K562 (cell line): ENCODE measurements at regions not wholly inside any gene's neighbourhood (a gene's known extent, or its start where the extent isn't known, plus 50 kb on each side); places are given as distances from the start of the nearest gene placed in this dataset.

Experiments used
- ATAC-seq: fragments of 200-7000 bp; cut with Tn5 transposase; 3 replicates; pipeline ENCODE4 v1.9.1; 2020; ENCODE audit warnings: moderate library complexity
- BruUV-seq: library from RNA; stranded (reverse); fragments of 400-500 nt; replicated peaks from 2 replicates; lab custom pipeline; 2021; lab: Mats Ljungman, UMichigan
- CTCF ChIA-PET: fragments of 300-600 bp; formaldehyde crosslinking; extraction: SDS; loops from one replicate; lab custom pipeline; 2021; ENCODE audit warnings: low intra/inter-chr PET ratio; lab: Yijun Ruan, JAX
- POLR2A ChIA-PET: fragments of 300-600, 350-650 bp; sonication (Branson Sonifier 250); formaldehyde crosslinking; extraction: SDS; loops from one replicate; lab custom pipeline; 2021; ENCODE audit warnings: antibody characterized with exemption, inconsistent platforms; lab: Yijun Ruan, JAX
- DNase-seq, 4 experiments: peaks; one replicate each; pipeline versions ENCODE4 v3.0.0 to v3.0.0-alpha.2; 2011 to 2018; ENCODE audit warnings: low spot score in 3 of 4, mixed read lengths in 3 of 4; ENCODE audit errors: extremely low read depth in 1 of 4
- FAIRE-seq: peaks from 2 replicates; lab custom pipeline; 2011; peaks lifted over from hg19 to GRCh38; lab: Jason Lieb, UNC
- H2AFZ ChIP-seq: 2 replicates; pipeline ENCODE4 v1.6.0; 2011; ENCODE audit warnings: low read depth, low read length, control low read depth, inconsistent platforms
- H3K27ac ChIP-seq: fragments of 200-600 bp; 3 replicates; pipeline ENCODE4 v1.8.0; 2011; ENCODE audit warnings: low read depth, mild to moderate bottlenecking, control low read depth, inconsistent platforms, low read length, moderate library complexity, mixed read lengths; ENCODE audit errors: extremely low read depth
- H3K27me3 ChIP-seq, 2 experiments: fragments of 300-600 bp in 1 of 2; 2 replicates in 1 of 2; 3 replicates in 1 of 2; pipeline versions ENCODE4 v1.6.0 to v1.8.0; 2011; ENCODE audit warnings: inconsistent platforms in 2 of 2, low read length in 2 of 2, mild to moderate bottlenecking in 1 of 2, mixed read lengths in 1 of 2, moderate library complexity in 1 of 2; ENCODE audit not compliant: control insufficient read depth in 2 of 2, insufficient read depth in 2 of 2
- H3K36me3 ChIP-seq: fragments of 300-600 bp; 3 replicates; pipeline ENCODE4 v1.8.0; 2011; ENCODE audit warnings: mild to moderate bottlenecking, low read length, inconsistent platforms; ENCODE audit not compliant: control insufficient read depth, insufficient read depth
- H3K4me1 ChIP-seq, 2 experiments: fragments of 200-600 bp in 1 of 2; replicated peaks in 1 of 2; 2 replicates in 1 of 2; 3 replicates in 1 of 2; pipeline versions ENCODE4 v1.5.1 to v1.8.0; 2011; ENCODE audit warnings: inconsistent platforms in 2 of 2, low read length in 2 of 2, mild to moderate bottlenecking in 1 of 2, mixed read lengths in 1 of 2, moderate library complexity in 1 of 2; ENCODE audit not compliant: control insufficient read depth in 2 of 2, insufficient read depth in 2 of 2
- H3K4me2 ChIP-seq: 2 replicates; pipeline ENCODE4 v1.6.1; 2011; ENCODE audit warnings: low read length, control low read depth, inconsistent platforms, mixed read lengths; ENCODE audit not compliant: insufficient read depth
- H3K4me3 ChIP-seq: fragments of 200-600 bp; sonication (generic), shearing (Covaris generic); 2 replicates; pipeline ENCODE4 v1.5.1; 2016; ENCODE audit warnings: control low read depth, inconsistent platforms
- H3K79me2 ChIP-seq: fragments of 200-600 bp; 3 replicates; pipeline ENCODE4 v1.8.0; 2011; ENCODE audit warnings: low read length, inconsistent platforms; ENCODE audit not compliant: control insufficient read depth, insufficient read depth
- H3K9ac ChIP-seq, 2 experiments: 2 replicates each; pipeline versions ENCODE4 v1.6.0 to v1.6.1; 2011; ENCODE audit warnings: low read depth in 2 of 2, low read length in 2 of 2, control low read depth in 1 of 2, inconsistent platforms in 1 of 2, mild to moderate bottlenecking in 1 of 2, mixed read lengths in 1 of 2; ENCODE audit not compliant: insufficient read depth in 1 of 2
- H3K9me1 ChIP-seq: one replicate; pipeline ENCODE4 v1.6.0; 2011; ENCODE audit warnings: inconsistent platforms, mild to moderate bottlenecking, low read length, moderate library complexity; ENCODE audit not compliant: control insufficient read depth, insufficient read depth
- H3K9me3 ChIP-seq: replicated peaks from 2 replicates; pipeline ENCODE4 v1.5.1; 2011; ENCODE audit warnings: low read depth, low read length, inconsistent platforms; ENCODE audit not compliant: control insufficient read depth, insufficient read depth
- H4K20me1 ChIP-seq: replicated peaks from 2 replicates; pipeline ENCODE4 v1.6.1; 2011; ENCODE audit warnings: low read length, inconsistent platforms, mixed read lengths; ENCODE audit not compliant: control insufficient read depth, insufficient read depth
- ARHGAP35 ChIP-seq: fragments of 450-650 bp; IDR thresholded peaks from 2 replicates; pipeline ENCODE4 v1.6.1; 2018; ENCODE audit not compliant: partially characterized antibody
- EP400 ChIP-seq: fragments of 450-650 bp; IDR thresholded peaks from 2 replicates; pipeline ENCODE4 v1.6.1; 2017; ENCODE audit warnings: antibody characterized with exemption, mild to moderate bottlenecking, moderate library complexity
- HMBOX1 ChIP-seq: sonication (generic); IDR thresholded peaks from 2 replicates; pipeline ENCODE4 v1.6.1; 2016
- KLF1 ChIP-seq: fragments of 450-650 bp; IDR thresholded peaks from 2 replicates; pipeline ENCODE4 v1.6.1; 2016; ENCODE audit warnings: missing genetic modification characterization, missing compliant biosample characterization
- POLR3A ChIP-seq: IDR thresholded peaks from 2 replicates; pipeline ENCODE4 v1.6.1; 2011; ENCODE audit warnings: borderline replicate concordance, mild to moderate bottlenecking, moderate library complexity; ENCODE audit not compliant: insufficient read length, insufficient read depth; ENCODE audit errors: extremely low read depth
- PTRF ChIP-seq: fragments of 450-650 bp; IDR thresholded peaks from 2 replicates; pipeline ENCODE4 v1.6.1; 2016; ENCODE audit warnings: mild to moderate bottlenecking, missing genetic modification characterization, missing compliant biosample characterization
- PTTG1 ChIP-seq: fragments of 450-650 bp; IDR thresholded peaks from 2 replicates; pipeline ENCODE4 v1.6.1; 2016; ENCODE audit warnings: low read depth, mild to moderate bottlenecking, missing genetic modification characterization, missing compliant biosample characterization
- SIRT6 ChIP-seq: IDR thresholded peaks from one replicate; pipeline ENCODE4 v1.6.1; 2012; ENCODE audit warnings: low read depth, mild to moderate bottlenecking, control low read depth, inconsistent platforms, low read length, moderate library complexity
- SMARCB1 ChIP-seq: IDR thresholded peaks from 2 replicates; pipeline ENCODE4 v1.6.1; 2011; ENCODE audit warnings: improper control_type of control experiment, low read depth; ENCODE audit not compliant: insufficient read length
- TARDBP ChIP-seq: fragments of 450-650 bp; IDR thresholded peaks from 2 replicates; pipeline ENCODE4 v1.6.1; 2016
- ZNF75A ChIP-seq: fragments of 450-650 bp; formaldehyde crosslinking; IDR thresholded peaks from 2 replicates; pipeline ENCODE4 v1.4.0; 2020; ENCODE audit warnings: mild to moderate bottlenecking
- WGBS: fragments of 100-300 bp; shearing (Covaris generic); methylation state at CpG from one replicate; pipeline ENCODE4 v1.1.6; 2016; ENCODE audit warnings: low coverage, mixed read lengths; ENCODE audit not compliant: insufficient coverage; ENCODE audit errors: missing lambda C conversion rate; 5-methylcytosine and 5-hydroxymethylcytosine counted together
- in situ Hi-C: fragments of 300-500 bp; cut with MboI; formaldehyde crosslinking; loops from 4 replicates; pipeline ENCODE4 v1.15.0; 2018; ENCODE audit warnings: inconsistent platforms, mixed read lengths
- intact Hi-C: fragments of 100-400 bp; cut with micrococcal nuclease; formaldehyde crosslinking; loops from 2 replicates; pipeline ENCODE4 v1.14.2; 2022
- TF ChIP-seq, protein P1 (sequence below): fragments of 250-450 bp; sonication (Bioruptor Pico); IDR thresholded peaks from 2 replicates; pipeline ENCODE4 v1.5.0; 2022; ENCODE audit warnings: mild to moderate bottlenecking

DNA sequence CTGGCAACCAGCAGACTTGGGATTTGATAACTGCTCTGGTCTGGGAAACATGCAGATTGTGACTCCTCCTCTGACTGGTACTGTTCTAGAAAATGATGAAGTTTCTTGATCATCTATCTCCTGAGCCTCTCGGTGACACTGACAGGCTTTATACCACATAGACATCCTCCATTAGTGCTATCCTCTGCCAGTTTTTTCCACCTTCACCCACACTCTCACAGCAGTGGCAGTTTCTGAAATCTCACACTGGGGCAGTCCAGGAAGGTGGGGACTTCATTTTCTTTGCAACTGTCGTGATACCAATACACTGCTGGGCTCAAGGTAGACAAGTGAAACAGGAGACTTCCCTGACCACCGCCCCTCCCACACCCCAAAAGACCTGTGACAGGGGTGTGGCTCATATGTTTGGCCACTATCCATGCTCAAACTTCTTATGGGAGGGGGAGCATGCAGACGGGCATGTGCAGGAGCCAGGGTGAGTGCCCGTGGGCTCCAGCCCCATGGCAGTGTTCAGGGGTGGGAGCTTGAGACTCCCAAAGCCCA, 66.3 kb upstream of the RMDN2 start:
- H3K36me3 ChIP-seq, result no peaks in the 10 kb centered on the region
- no peak for FAIRE-seq
- H3K9ac ChIP-seq, result no peak overlapping the region
- TF ChIP-seq ARHGAP35, result no peak
- TF ChIP-seq, protein P1, sequence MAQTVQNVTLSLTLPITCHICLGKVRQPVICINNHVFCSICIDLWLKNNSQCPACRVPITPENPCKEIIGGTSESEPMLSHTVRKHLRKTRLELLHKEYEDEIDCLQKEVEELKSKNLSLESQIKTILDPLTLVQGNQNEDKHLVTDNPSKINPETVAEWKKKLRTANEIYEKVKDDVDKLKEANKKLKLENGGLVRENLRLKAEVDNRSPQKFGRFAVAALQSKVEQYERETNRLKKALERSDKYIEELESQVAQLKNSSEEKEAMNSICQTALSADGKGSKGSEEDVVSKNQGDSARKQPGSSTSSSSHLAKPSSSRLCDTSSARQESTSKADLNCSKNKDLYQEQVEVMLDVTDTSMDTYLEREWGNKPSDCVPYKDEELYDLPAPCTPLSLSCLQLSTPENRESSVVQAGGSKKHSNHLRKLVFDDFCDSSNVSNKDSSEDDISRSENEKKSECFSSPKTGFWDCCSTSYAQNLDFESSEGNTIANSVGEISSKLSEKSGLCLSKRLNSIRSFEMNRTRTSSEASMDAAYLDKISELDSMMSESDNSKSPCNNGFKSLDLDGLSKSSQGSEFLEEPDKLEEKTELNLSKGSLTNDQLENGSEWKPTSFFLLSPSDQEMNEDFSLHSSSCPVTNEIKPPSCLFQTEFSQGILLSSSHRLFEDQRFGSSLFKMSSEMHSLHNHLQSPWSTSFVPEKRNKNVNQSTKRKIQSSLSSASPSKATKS, result no peak
- no peak for TF ChIP-seq ZNF75A (CRISPR knock-in tag)
- no peak for TF ChIP-seq HMBOX1
- no peak for TF ChIP-seq TARDBP
- TF ChIP-seq POLR3A, result no peak
- TF ChIP-seq PTTG1 (tag), result no peak
- TF ChIP-seq PTRF (tag), result no peak
- TF ChIP-seq SMARCB1, result no peak
- no peak for TF ChIP-seq KLF1 (tag)
- TF ChIP-seq EP400, result no peak
- TF ChIP-seq SIRT6, result no peak
- H3K79me2 ChIP-seq, result no peaks in the 10 kb centered on the region
- no peaks in the 10 kb centered on the region for H3K9me3 ChIP-seq
- no TSS peak for BruUV-seq
- H3K9me1 ChIP-seq, result no peaks in the 10 kb centered on the region
- H3K4me3 ChIP-seq, result no peak overlapping the region
- peaks cover 5 to 25% of the 10 kb centered on the region in 2 experiments; a peak in 3 of 5 replicates for H3K27me3 ChIP-seq
- DNase-seq, result no peak
- intact Hi-C loops, result no loop called here
- no peaks in the 10 kb centered on the region for H4K20me1 ChIP-seq
- CTCF ChIA-PET, result no interaction called here
- no peak overlapping the region for H3K4me2 ChIP-seq
- ATAC-seq, result no peak
- POLR2A ChIA-PET, result no interaction called here
- no peak overlapping the region for H2AFZ ChIP-seq
- 4% methylated on average over 5 of the region's 5 CpGs for WGBS
- in situ Hi-C loops, result no loop called here
- H3K4me1 ChIP-seq, result no peaks in the 10 kb centered on the region
- H3K27ac ChIP-seq, result no peak overlapping the region
